ENCODE measurements at regions not wholly inside any gene's neighbourhood (a gene's known extent, or its start where the extent isn't known, plus 50 kb on each side); places are given as distances from the start of the nearest gene placed in this dataset.

- TF ChIP-seq CTCF (IDR thresholded peaks at IDR 0.05) (no peak), POLR2A (IDR thresholded peaks at IDR 0.05) (no peak)
Observed at GRCh38 chr6:45814772-45815171, 200.9 kb downstream of the CLIC5 start.
